Heart left ventricle (tissue), 13 donors: ENCODE measurements at regions not wholly inside any gene's neighbourhood (a gene's known extent, or its start where the extent isn't known, plus 50 kb on each side); places are given as distances from the start of the nearest gene placed in this dataset.
"Not testable (repeated sequence)": the region's sequence is repeated elsewhere in the genome, so short reads cannot be mapped to it uniquely, and the experiment has no call there.

Experiments
- CTCF ChIP-seq, 12 donors: fragments of 200-600 bp; sonication (generic) in 4 of 12; IDR thresholded peaks; one replicate each; pipeline versions ENCODE4 v1.5.0 to v1.8.0; 2018 to 2022; ENCODE audit warnings: antibody characterized with exemption in 12 of 12, mild to moderate bottlenecking in 5 of 12
- POLR2A ChIP-seq, 2 donors: fragments of 450-650 bp; IDR thresholded peaks; one replicate each; pipeline ENCODE4 v1.6.1; 2017; ENCODE audit warnings: antibody characterized with exemption in 2 of 2, mild to moderate bottlenecking in 2 of 2, moderate library complexity in 2 of 2
- donor health status: ischemic (EF 13 %, LVEDD 7.1; RV severe dilation, severe dysfunction).
- donor health status: DM: no; HTN: yes; CAD: no.
- donor health status: DM: no; HTN: no; CAD: no.
- donor health status: ischemic (EF 25% LVEDD 6.9; RV normal size, moderate dysfunction).
- donor health status: ischemic (EF 25% LVEDD 5.7; RV mildly dilated, moderate dysfunction).
- donor health status: ischemic (EF 35%, LVEDD 5.7; RV mildly dilated, moderate dysfunction).
- donor health status: nonischemic (EF 11% LVEDD 7.7; RV severe dilation, severe dysfunction).
- donor health status: DM: yes; HTN: yes; CAD: no.
- donor health status: PGD.
- donor health status: ischemic (EF 29% LVEDD 5.4; RV normal size, mild dysfunction).
- donor health status: nonischemic (EF 23%, LVEDD 6.1; RV moderate dilation, normal function).

- not testable (repeated sequence) for TF ChIP-seq CTCF, POLR2A (IDR thresholded peaks at IDR 0.05)
Measured at GRCh38 chr2:105506860-105507259, 108.0 kb upstream of the FHL2 start.
